Neutrophil (primary cell): ENCODE measurements at regions not wholly inside any gene's neighbourhood (a gene's known extent, or its start where the extent isn't known, plus 50 kb on each side); places are given as distances from the start of the nearest gene placed in this dataset.

Experiments
- H3K27ac ChIP-seq: fragments of 200-600 bp; sonication (generic); 2 replicates; pipeline ENCODE4 v1.5.1; 2016; ENCODE audit warnings: mild to moderate bottlenecking, moderate library complexity
- H3K27me3 ChIP-seq: fragments of 200-600 bp; sonication (generic); 2 replicates; pipeline ENCODE4 v1.6.0; 2016; ENCODE audit warnings: mild to moderate bottlenecking
- H3K36me3 ChIP-seq: fragments of 200-600 bp; sonication (generic); 2 replicates; pipeline ENCODE4 v1.5.1; 2017
- H3K4me1 ChIP-seq, 2 experiments: fragments of 200-600 bp in 1 of 2; sonication (generic) in 1 of 2; 1 replicate in 1 of 2; 2 replicates in 1 of 2; pipeline versions ENCODE4 v1.5.1 to v1.6.1; 2013 to 2016; ENCODE audit warnings: low read depth in 1 of 2, low read length in 1 of 2, mild to moderate bottlenecking in 1 of 2, moderate library complexity in 1 of 2; ENCODE audit not compliant: control insufficient read depth in 1 of 2, insufficient read depth in 1 of 2
- H3K4me3 ChIP-seq, 2 experiments: fragments of 200-600 bp in 1 of 2; sonication (generic) in 1 of 2; 1 replicate in 1 of 2; 2 replicates in 1 of 2; pipeline ENCODE4 v1.5.1; 2013 to 2016; ENCODE audit warnings: low read depth in 1 of 2, low read length in 1 of 2, mild to moderate bottlenecking in 1 of 2, moderate library complexity in 1 of 2
- H3K9me3 ChIP-seq: fragments of 200-600 bp; sonication (generic); 2 replicates; pipeline ENCODE4 v1.5.1; 2016
- TF ChIP-seq, protein P1 (sequence below): fragments of 200-600 bp; sonication (generic); IDR thresholded peaks from 2 replicates; pipeline ENCODE4 v1.5.1; 2016; ENCODE audit warnings: antibody characterized with exemption

DNA sequence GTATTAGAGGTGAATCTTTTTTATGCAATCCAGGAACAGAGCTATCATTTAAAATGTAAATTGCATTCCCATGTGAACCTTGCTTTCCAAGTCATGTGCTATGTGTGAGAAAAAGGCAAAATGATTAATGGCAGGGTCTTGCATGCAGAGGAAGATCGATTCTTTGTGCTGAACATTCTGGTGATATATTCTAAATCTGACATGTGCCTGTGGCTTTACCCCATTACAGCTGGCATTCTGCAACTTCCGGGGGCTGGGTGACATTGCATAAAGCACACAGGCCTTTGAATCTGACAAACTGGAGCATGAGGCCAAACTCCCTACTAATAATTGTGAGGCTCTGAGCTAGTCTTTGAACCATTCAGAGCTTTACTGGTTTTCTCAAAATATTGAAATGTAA, 1449.7 kb downstream of the CDH8 start:
- no peaks in the 10 kb centered on the region for H3K27me3 ChIP-seq
- no peaks in the 10 kb centered on the region for H3K9me3 ChIP-seq
- H3K36me3 ChIP-seq, result no peaks in the 10 kb centered on the region
- H3K4me1 ChIP-seq, result no peaks in the 10 kb centered on the region
- TF ChIP-seq, protein P1, sequence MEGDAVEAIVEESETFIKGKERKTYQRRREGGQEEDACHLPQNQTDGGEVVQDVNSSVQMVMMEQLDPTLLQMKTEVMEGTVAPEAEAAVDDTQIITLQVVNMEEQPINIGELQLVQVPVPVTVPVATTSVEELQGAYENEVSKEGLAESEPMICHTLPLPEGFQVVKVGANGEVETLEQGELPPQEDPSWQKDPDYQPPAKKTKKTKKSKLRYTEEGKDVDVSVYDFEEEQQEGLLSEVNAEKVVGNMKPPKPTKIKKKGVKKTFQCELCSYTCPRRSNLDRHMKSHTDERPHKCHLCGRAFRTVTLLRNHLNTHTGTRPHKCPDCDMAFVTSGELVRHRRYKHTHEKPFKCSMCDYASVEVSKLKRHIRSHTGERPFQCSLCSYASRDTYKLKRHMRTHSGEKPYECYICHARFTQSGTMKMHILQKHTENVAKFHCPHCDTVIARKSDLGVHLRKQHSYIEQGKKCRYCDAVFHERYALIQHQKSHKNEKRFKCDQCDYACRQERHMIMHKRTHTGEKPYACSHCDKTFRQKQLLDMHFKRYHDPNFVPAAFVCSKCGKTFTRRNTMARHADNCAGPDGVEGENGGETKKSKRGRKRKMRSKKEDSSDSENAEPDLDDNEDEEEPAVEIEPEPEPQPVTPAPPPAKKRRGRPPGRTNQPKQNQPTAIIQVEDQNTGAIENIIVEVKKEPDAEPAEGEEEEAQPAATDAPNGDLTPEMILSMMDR, result no peak
- H3K4me3 ChIP-seq, result no peak overlapping the region
- H3K27ac ChIP-seq, result no peak overlapping the region

DNA sequence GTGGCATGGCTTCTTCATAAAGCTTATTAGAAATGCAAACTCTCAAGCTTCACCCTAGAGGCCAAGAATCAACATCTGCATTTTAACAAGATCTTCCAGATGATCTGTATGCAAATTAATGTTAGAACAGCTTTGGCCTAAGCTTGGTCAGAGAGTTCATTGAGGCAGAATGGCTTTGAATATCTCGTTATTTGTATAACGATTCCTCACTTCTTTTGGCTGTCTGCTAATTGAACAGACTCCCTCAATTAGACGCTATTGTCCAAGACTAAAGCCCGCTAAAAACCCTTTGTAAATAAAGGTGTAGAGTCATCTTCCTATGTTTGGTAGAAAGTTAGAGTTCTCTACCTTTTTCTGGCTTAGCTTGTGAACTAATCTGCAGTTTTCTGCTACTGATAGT, 1453.7 kb downstream of the CDH8 start:
- TF ChIP-seq, protein P1, result no peak
- Histone ChIP-seq H3K27me3 (no peaks in the 10 kb centered on the region), H3K9me3 (no peaks in the 10 kb centered on the region), H3K36me3 (no peaks in the 10 kb centered on the region), H3K27ac (no peak overlapping the region), H3K4me1 (no peaks in the 10 kb centered on the region), H3K4me3 (no peak overlapping the region)

GRCh38 chr16:60566901-60567300, 1469.3 kb downstream of the CDH8 start:
- Histone ChIP-seq H3K9me3 (no peaks in the 10 kb centered on the region), H3K36me3 (no peaks in the 10 kb centered on the region), H3K27ac (no peak overlapping the region), H3K4me1 (no peaks in the 10 kb centered on the region), H3K4me3 (no peak overlapping the region), H3K27me3 (no peaks in the 10 kb centered on the region)
- TF ChIP-seq, protein P1, result no peak

DNA sequence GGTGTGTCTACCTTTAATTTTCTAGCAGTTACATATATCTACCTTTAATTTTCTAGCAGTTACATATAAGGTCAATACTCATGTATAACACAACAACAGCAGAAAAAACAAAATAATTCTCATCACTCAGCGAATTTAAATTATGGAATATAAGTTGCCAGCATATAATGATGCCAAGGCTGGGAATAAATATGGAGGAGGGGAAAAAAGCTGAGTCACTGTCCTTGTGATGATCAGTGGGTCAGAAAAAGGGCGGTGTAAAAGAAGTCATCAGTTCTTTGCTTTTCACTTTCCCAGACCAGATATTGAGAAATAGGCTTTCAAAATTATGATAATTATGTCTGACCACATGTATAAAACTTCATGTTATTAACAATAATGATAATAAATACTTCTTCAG, 1471.7 kb downstream of the CDH8 start:
- Histone ChIP-seq H3K4me3 (no peak overlapping the region), H3K27me3 (no peaks in the 10 kb centered on the region), H3K27ac (no peak overlapping the region), H3K4me1 (no peaks in the 10 kb centered on the region), H3K9me3 (no peaks in the 10 kb centered on the region), H3K36me3 (no peaks in the 10 kb centered on the region)
- TF ChIP-seq, protein P1, result no peak

DNA sequence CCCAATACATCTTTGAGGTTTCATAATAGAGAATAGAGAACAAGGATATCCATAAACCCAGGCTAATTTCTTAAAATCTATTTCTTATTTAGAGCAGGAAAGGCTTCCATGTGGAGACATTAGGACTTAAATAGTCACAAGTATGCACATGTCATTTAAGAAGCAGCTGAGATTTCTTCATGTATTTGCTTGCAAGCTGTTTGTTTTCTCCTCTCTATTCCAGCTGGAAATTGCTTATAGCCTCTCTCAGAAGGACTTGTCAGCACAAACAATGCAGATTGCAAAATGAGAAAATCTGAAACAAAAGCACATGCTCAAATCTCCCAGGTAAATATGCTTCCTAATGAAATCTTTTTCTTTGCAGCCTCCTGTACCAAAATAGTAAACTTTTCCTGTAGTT, 1473.1 kb downstream of the CDH8 start:
- TF ChIP-seq, protein P1, result no peak

GRCh38 chr16:60558936-60559335, 1477.3 kb downstream of the CDH8 start:
- Histone ChIP-seq H3K27me3 (no peaks in the 10 kb centered on the region), H3K27ac (no peak overlapping the region), H3K4me3 (no peak overlapping the region), H3K36me3 (no peaks in the 10 kb centered on the region), H3K9me3 (no peaks in the 10 kb centered on the region), H3K4me1 (no peaks in the 10 kb centered on the region)
- TF ChIP-seq, protein P1, result no peak

More for the DNA sequence above, 1473.1 kb downstream of the CDH8 start:
- H3K36me3 ChIP-seq, result no peaks in the 10 kb centered on the region
- H3K4me3 ChIP-seq, result no peak overlapping the region
- H3K27ac ChIP-seq, result no peak overlapping the region
- no peaks in the 10 kb centered on the region for H3K4me1 ChIP-seq
- H3K27me3 ChIP-seq, result no peaks in the 10 kb centered on the region
- H3K9me3 ChIP-seq, result no peaks in the 10 kb centered on the region
